Sigmoid colon (tissue), 4 donors: ENCODE measurements at regions not wholly inside any gene's neighbourhood (a gene's known extent, or its start where the extent isn't known, plus 50 kb on each side); places are given as distances from the start of the nearest gene placed in this dataset.

Experiments
- EP300 ChIP-seq, 4 donors: sonication (generic); formaldehyde crosslinking; IDR thresholded peaks; one replicate each; pipeline ENCODE4 v1.6.1; 2017; ENCODE audit warnings: antibody characterized with exemption in 4 of 4
- POLR2A ChIP-seq, 2 donors: fragments of 450-650 bp; IDR thresholded peaks; one replicate each; pipeline ENCODE4 v1.6.1; 2016; ENCODE audit warnings: antibody characterized with exemption in 2 of 2, mild to moderate bottlenecking in 2 of 2, moderate library complexity in 2 of 2
- TF ChIP-seq, protein P1 (sequence below), 4 experiments: fragments of 450-650 bp in 3 of 4; fragments of 200-600 bp in 1 of 4; IDR thresholded peaks; one replicate each; pipeline ENCODE4 v1.5.1; 2016 to 2019; ENCODE audit warnings: antibody characterized with exemption in 4 of 4, mild to moderate bottlenecking in 3 of 4, moderate library complexity in 2 of 4

DNA sequence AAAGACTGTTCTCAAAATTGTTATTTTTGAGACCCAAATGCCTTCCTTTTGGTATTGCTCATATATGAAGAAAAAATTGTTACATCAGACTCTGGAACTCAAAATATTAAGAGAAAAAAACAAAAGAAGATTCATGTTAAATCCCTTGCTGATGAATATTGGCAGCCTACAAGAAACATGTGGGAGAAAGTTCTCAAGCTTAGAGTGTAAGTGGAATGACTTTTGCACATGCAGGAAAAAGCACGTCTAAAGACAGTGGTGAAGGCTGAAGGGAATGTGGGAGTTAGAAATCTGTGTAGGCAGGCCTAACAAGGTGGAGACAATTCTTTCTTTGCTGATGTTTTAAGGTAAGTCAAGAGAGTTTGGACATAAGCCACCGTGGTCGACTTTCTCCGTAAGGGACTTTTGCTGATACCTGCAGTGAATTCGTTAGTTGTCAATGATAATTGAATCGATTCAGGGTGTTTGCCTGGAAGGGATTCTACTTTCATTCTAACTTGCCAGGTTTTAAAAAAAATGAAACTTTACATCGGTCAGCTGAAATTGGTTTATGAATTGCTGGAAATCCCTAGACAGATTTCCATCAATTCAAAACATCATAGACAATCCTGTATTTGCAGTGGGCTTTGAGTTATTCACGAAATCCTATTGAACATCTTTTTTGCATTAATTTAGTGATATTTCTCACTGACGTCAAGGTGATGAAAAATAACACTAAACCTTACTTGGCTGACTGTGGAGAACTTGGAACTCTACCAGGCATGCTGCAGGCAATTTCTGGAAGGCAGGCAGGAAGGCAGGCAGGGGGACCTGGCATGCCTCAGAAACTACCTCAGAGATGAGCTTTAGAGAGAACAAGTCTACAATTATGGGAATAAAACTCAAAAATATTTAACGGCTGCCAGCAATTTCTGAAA, 359.1 kb upstream of the ADAMTSL1 start:
- TF ChIP-seq, protein P1, sequence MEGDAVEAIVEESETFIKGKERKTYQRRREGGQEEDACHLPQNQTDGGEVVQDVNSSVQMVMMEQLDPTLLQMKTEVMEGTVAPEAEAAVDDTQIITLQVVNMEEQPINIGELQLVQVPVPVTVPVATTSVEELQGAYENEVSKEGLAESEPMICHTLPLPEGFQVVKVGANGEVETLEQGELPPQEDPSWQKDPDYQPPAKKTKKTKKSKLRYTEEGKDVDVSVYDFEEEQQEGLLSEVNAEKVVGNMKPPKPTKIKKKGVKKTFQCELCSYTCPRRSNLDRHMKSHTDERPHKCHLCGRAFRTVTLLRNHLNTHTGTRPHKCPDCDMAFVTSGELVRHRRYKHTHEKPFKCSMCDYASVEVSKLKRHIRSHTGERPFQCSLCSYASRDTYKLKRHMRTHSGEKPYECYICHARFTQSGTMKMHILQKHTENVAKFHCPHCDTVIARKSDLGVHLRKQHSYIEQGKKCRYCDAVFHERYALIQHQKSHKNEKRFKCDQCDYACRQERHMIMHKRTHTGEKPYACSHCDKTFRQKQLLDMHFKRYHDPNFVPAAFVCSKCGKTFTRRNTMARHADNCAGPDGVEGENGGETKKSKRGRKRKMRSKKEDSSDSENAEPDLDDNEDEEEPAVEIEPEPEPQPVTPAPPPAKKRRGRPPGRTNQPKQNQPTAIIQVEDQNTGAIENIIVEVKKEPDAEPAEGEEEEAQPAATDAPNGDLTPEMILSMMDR (IDR thresholded peaks at IDR 0.05): no peak
- no peak for TF ChIP-seq POLR2A (IDR thresholded peaks at IDR 0.05)
- TF ChIP-seq EP300 (IDR thresholded peaks at IDR 0.05): no peak
